Stimulated activated CD8-positive, alpha-beta memory T cell treated with anti-CD3 and anti-CD28 coated beads, Interleukin-12 subunit alpha, Interleukin-12 subunit beta, amount 100 ng/mL, for 4 hours (primary cell): ENCODE measurements at regions not wholly inside any gene's neighbourhood (a gene's known extent, or its start where the extent isn't known, plus 50 kb on each side); places are given as distances from the start of the nearest gene placed in this dataset.
"Not testable (repeated sequence)": the region's sequence is repeated elsewhere in the genome, so short reads cannot be mapped to it uniquely, and the experiment has no call there.

Experiments used
- DNase-seq: peaks from one replicate; pipeline ENCODE4 v3.0.0-alpha.2; 2020; ENCODE audit warnings: low read depth

- DNase-seq: not testable (repeated sequence)
Observed at GRCh38 chr15:44817797-44818196, 81.5 kb downstream of the TRIM69 start.

GRCh38 chr15:44819331-44819987 lies 83.1 kb downstream of the TRIM69 start:
- DNase-seq: not testable (repeated sequence)

- not testable (repeated sequence) for DNase-seq
Observed at GRCh38 chr15:44820535-44820934, 84.2 kb downstream of the TRIM69 start.

GRCh38 chr15:44820967-44821366 lies 84.6 kb downstream of the TRIM69 start:
- not testable (repeated sequence) for DNase-seq

- not testable (repeated sequence) for DNase-seq
Observed at GRCh38 chr15:44824277-44825145, 88.2 kb downstream of the TRIM69 start.

GRCh38 chr15:44826583-44826982 lies 90.3 kb downstream of the TRIM69 start:
- not testable (repeated sequence) for DNase-seq

- not testable (repeated sequence) for DNase-seq
Observed at GRCh38 chr15:44828229-44828914, 92.0 kb downstream of the TRIM69 start.

- DNase-seq: not testable (repeated sequence)
Observed at GRCh38 chr15:44829150-44829549, 92.8 kb downstream of the TRIM69 start.

GRCh38 chr15:44830692-44831408 lies 94.5 kb downstream of the TRIM69 start:
- DNase-seq: not testable (repeated sequence)

GRCh38 chr15:44831409-44831741 lies 95.0 kb downstream of the TRIM69 start:
- DNase-seq: not testable (repeated sequence)

- DNase-seq: not testable (repeated sequence)
Observed at GRCh38 chr15:44832133-44832532, 95.8 kb downstream of the TRIM69 start.

GRCh38 chr15:44833081-44833480 lies 96.8 kb downstream of the TRIM69 start:
- DNase-seq: not testable (repeated sequence)

GRCh38 chr15:44833761-44834160 lies 97.4 kb downstream of the TRIM69 start:
- not testable (repeated sequence) for DNase-seq

GRCh38 chr15:44835082-44835481 lies 98.8 kb downstream of the TRIM69 start:
- DNase-seq: not testable (repeated sequence)

GRCh38 chr15:44836094-44836493 lies 99.8 kb downstream of the TRIM69 start:
- DNase-seq: no peak

GRCh38 chr15:44838929-44839328 lies 102.6 kb downstream of the TRIM69 start:
- DNase-seq: not testable (repeated sequence)

GRCh38 chr15:44841762-44842161 lies 105.4 kb downstream of the TRIM69 start:
- DNase-seq: not testable (repeated sequence)

- DNase-seq: not testable (repeated sequence)
Observed at GRCh38 chr15:44842883-44843282, 106.6 kb downstream of the TRIM69 start.

GRCh38 chr15:44844936-44845335 lies 108.6 kb downstream of the TRIM69 start:
- DNase-seq: not testable (repeated sequence)

GRCh38 chr15:44846156-44846555 lies 109.8 kb downstream of the TRIM69 start:
- not testable (repeated sequence) for DNase-seq

GRCh38 chr15:44847555-44847954 lies 108.9 kb upstream of the TERB2 start:
- not testable (repeated sequence) for DNase-seq

GRCh38 chr15:44848859-44849258 lies 107.6 kb upstream of the TERB2 start:
- DNase-seq: not testable (repeated sequence)
